Keratinocyte (primary cell): ENCODE measurements at regions not wholly inside any gene's neighbourhood (a gene's known extent, or its start where the extent isn't known, plus 50 kb on each side); places are given as distances from the start of the nearest gene placed in this dataset.

Experiments used
- DNase-seq: peaks from one replicate; pipeline ENCODE4 v3.0.0-alpha.2; 2011; ENCODE audit warnings: low read depth, missing footprints, low spot score
- FAIRE-seq: peaks from 2 replicates; lab custom pipeline; 2011; peaks lifted over from hg19 to GRCh38; lab: Jason Lieb, UNC
- H2AFZ ChIP-seq: 2 replicates; pipeline ENCODE4 v1.6.0; 2012; ENCODE audit warnings: low read length, control low read depth, inconsistent platforms; ENCODE audit not compliant: control insufficient read depth
- H3K27ac ChIP-seq: 2 replicates; pipeline ENCODE4 v1.5.1; 2011; ENCODE audit warnings: low read length; ENCODE audit not compliant: control insufficient read depth, insufficient read depth
- H3K27me3 ChIP-seq: 3 replicates; pipeline ENCODE4 v1.6.0; 2011; ENCODE audit warnings: low read length; ENCODE audit not compliant: control insufficient read depth, insufficient read depth; ENCODE audit errors: extremely low read depth
- H3K36me3 ChIP-seq, 2 experiments: 2 replicates in 1 of 2; 3 replicates in 1 of 2; pipeline ENCODE4 v1.5.1; 2011; ENCODE audit warnings: low read length in 2 of 2, mild to moderate bottlenecking in 1 of 2; ENCODE audit not compliant: control insufficient read depth in 2 of 2, insufficient read depth in 2 of 2; ENCODE audit errors: extremely low read depth in 1 of 2
- H3K4me1 ChIP-seq: 3 replicates; pipeline ENCODE4 v1.5.1; 2011; ENCODE audit warnings: low read length; ENCODE audit not compliant: control insufficient read depth, insufficient read depth; ENCODE audit errors: extremely low read depth
- H3K4me2 ChIP-seq: 3 replicates; pipeline ENCODE4 v1.6.0; 2011; ENCODE audit warnings: low read depth, low read length; ENCODE audit not compliant: control insufficient read depth, insufficient read depth; ENCODE audit errors: extremely low read depth
- H3K4me3 ChIP-seq, 3 experiments: fragments of 200-600 bp in 1 of 3; sonication (generic) in 1 of 3; 2 replicates in 2 of 3; 3 replicates in 1 of 3; pipeline ENCODE4 v1.5.1; 2011 to 2016; ENCODE audit warnings: low read length in 3 of 3, mild to moderate bottlenecking in 3 of 3, control low read depth in 2 of 3, inconsistent platforms in 1 of 3, low read depth in 1 of 3, mixed read lengths in 1 of 3, mixed run types in 1 of 3, moderate library complexity in 1 of 3; ENCODE audit not compliant: control insufficient read depth in 2 of 3, insufficient read depth in 2 of 3; ENCODE audit errors: extremely low read depth in 1 of 3
- H3K79me2 ChIP-seq: 2 replicates; pipeline ENCODE4 v1.6.0; 2012; ENCODE audit warnings: low read length; ENCODE audit not compliant: control insufficient read depth, insufficient read depth
- H3K9ac ChIP-seq: 3 replicates; pipeline ENCODE4 v1.6.0; 2011; ENCODE audit warnings: low read length; ENCODE audit not compliant: control insufficient read depth, insufficient read depth; ENCODE audit errors: extremely low read depth
- H3K9me1 ChIP-seq: 3 replicates; pipeline ENCODE4 v1.6.0; 2011; ENCODE audit warnings: low read length; ENCODE audit not compliant: control insufficient read depth, insufficient read depth; ENCODE audit errors: extremely low read depth
- H3K9me3 ChIP-seq: 2 replicates; pipeline ENCODE4 v1.5.1; 2012; ENCODE audit warnings: low read depth, low read length; ENCODE audit not compliant: control insufficient read depth
- H4K20me1 ChIP-seq: 3 replicates; pipeline ENCODE4 v1.6.0; 2011; ENCODE audit warnings: low read length; ENCODE audit not compliant: control insufficient read depth, insufficient read depth; ENCODE audit errors: extremely low read depth
- EZH2 ChIP-seq: IDR thresholded peaks from one replicate; pipeline ENCODE4 v1.6.1; 2012; ENCODE audit warnings: inconsistent platforms, mild to moderate bottlenecking, low read length, moderate library complexity
- dilution Hi-C: fragments of 300-500 bp; cut with MboI; formaldehyde crosslinking; loops from one replicate; pipeline ENCODE4 v1.7.0; 2020; ENCODE audit warnings: low sequenced_read_pairs; ENCODE audit not compliant: extremely low pct_ligation_motif_present
- TF ChIP-seq, protein P1 (sequence below), 3 experiments: IDR thresholded peaks in 1 of 3; conservative IDR thresholded peaks in 1 of 3; optimal IDR thresholded peaks in 1 of 3; 2 replicates in 2 of 3; 3 replicates in 1 of 3; pipeline versions ENCODE3 to v1.5.1; 2011; ENCODE audit warnings: low read length in 3 of 3, mild to moderate bottlenecking in 3 of 3, moderate library complexity in 2 of 3, control low read depth in 1 of 3, inconsistent platforms in 1 of 3; ENCODE audit not compliant: insufficient read depth in 2 of 3; ENCODE audit errors: extremely low read depth in 1 of 3

DNA sequence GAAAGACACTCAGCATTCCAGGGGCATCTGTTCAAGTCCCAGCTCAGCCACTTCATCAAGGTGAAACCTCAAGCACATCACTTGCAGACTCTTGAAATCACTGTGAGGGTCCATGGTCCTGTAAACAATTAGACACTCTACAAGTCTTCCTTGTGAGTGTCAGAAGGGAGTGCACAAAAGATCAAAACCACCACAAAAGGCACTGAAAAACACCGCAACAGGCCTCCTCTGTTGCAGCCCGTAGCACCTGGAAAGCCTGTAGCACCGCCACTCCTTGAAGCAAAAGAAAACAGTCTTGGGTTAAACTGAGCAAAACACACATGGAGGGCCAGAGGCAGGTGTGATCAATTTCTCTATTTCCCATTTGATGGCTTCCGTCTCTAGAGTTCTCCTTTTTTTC is 63.8 kb upstream of the SNRK start:
- no peaks in the 10 kb centered on the region for H3K9me1 ChIP-seq
- TF ChIP-seq, protein P1, sequence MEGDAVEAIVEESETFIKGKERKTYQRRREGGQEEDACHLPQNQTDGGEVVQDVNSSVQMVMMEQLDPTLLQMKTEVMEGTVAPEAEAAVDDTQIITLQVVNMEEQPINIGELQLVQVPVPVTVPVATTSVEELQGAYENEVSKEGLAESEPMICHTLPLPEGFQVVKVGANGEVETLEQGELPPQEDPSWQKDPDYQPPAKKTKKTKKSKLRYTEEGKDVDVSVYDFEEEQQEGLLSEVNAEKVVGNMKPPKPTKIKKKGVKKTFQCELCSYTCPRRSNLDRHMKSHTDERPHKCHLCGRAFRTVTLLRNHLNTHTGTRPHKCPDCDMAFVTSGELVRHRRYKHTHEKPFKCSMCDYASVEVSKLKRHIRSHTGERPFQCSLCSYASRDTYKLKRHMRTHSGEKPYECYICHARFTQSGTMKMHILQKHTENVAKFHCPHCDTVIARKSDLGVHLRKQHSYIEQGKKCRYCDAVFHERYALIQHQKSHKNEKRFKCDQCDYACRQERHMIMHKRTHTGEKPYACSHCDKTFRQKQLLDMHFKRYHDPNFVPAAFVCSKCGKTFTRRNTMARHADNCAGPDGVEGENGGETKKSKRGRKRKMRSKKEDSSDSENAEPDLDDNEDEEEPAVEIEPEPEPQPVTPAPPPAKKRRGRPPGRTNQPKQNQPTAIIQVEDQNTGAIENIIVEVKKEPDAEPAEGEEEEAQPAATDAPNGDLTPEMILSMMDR (optimal IDR thresholded peaks at IDR 0.05 in 1 of 3, IDR thresholded peaks at IDR 0.05 in 1 of 3, conservative IDR thresholded peaks at IDR 0.05 in 1 of 3; ENCODE audit: extremely low read depth in 1 of 3, insufficient read depth in 2 of 3, low read length in 3 of 3): no peak
- TF ChIP-seq EZH2: no peak
- H4K20me1 ChIP-seq: no peaks in the 10 kb centered on the region
- dilution Hi-C loops: no loop called here
- no peaks in the 10 kb centered on the region for H3K36me3 ChIP-seq
- no peaks in the 10 kb centered on the region for H3K9me3 ChIP-seq
- peaks cover 9% of the 10 kb centered on the region for H3K4me1 ChIP-seq
- no peak overlapping the region for H3K4me2 ChIP-seq
- no peak for FAIRE-seq
- H3K9ac ChIP-seq: no peak overlapping the region
- no peak overlapping the region for H2AFZ ChIP-seq
- H3K27ac ChIP-seq: no peak overlapping the region
- no peaks in the 10 kb centered on the region for H3K79me2 ChIP-seq
- H3K4me3 ChIP-seq: no peak overlapping the region
- no peak for DNase-seq
- no peaks in the 10 kb centered on the region for H3K27me3 ChIP-seq

DNA sequence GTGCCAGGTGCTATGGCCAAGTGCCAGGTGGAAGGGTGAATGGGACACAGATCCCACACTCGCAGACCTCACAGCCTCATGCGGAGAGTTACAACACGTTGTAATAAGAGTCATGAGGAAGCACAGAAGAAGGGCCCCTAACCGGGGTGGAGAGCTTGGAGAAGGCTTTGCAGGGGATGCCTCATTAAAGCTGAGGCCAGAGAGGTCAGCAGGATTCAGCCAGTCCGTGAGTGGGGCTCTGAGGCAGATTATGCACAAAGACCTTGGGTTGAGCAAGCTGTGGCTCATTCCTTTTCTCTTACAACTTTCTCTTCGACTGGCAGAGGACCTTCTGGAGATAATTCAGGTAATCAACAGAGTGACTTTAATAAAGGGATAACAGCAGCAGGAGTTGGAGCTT is 65.3 kb upstream of the SNRK start:
- H3K9ac ChIP-seq: no peak overlapping the region
- H3K79me2 ChIP-seq: no peaks in the 10 kb centered on the region
- dilution Hi-C loops: no loop called here
- no peaks in the 10 kb centered on the region for H4K20me1 ChIP-seq
- no peaks in the 10 kb centered on the region for H3K9me1 ChIP-seq
- no peaks in the 10 kb centered on the region for H3K27me3 ChIP-seq
- H3K4me1 ChIP-seq: peaks cover 15% of the 10 kb centered on the region
- no peak for FAIRE-seq
- no peak overlapping the region for H3K27ac ChIP-seq
- TF ChIP-seq EZH2: no peak
- TF ChIP-seq, protein P1 (optimal IDR thresholded peaks at IDR 0.05 in 1 of 3, IDR thresholded peaks at IDR 0.05 in 1 of 3, conservative IDR thresholded peaks at IDR 0.05 in 1 of 3; ENCODE audit: extremely low read depth in 1 of 3, insufficient read depth in 2 of 3, low read length in 3 of 3): no peak
- H3K9me3 ChIP-seq: no peaks in the 10 kb centered on the region
- no peak overlapping the region for H3K4me2 ChIP-seq
- no peaks in the 10 kb centered on the region for H3K36me3 ChIP-seq
- no peak for DNase-seq
- H2AFZ ChIP-seq: no peak overlapping the region
- H3K4me3 ChIP-seq: no peak overlapping the region
